GM12878 (cell line): ENCODE measurements at regions not wholly inside any gene's neighbourhood (a gene's known extent, or its start where the extent isn't known, plus 50 kb on each side); places are given as distances from the start of the nearest gene placed in this dataset.

Experiments used
- ATAC-seq: fragments of 200-7000 bp; cut with Tn5 transposase; 3 replicates; pipeline ENCODE4 v1.9.1; 2020; ENCODE audit warnings: mild to moderate bottlenecking, moderate library complexity
- BruUV-seq: library from RNA; stranded (reverse); fragments of 400-500 nt; replicated peaks from 2 replicates; lab custom pipeline; 2021; lab: Mats Ljungman, UMichigan
- CTCF ChIA-PET: fragments of 300-600 bp; sonication (Branson Sonifier 250); formaldehyde crosslinking; extraction: SDS; loops from one replicate; lab custom pipeline; 2021; ENCODE audit warnings: inconsistent platforms; lab: Yijun Ruan, JAX
- POLR2A ChIA-PET: fragments of 350-600 bp; formaldehyde crosslinking; extraction: SDS; loops from one replicate; lab custom pipeline; 2021; ENCODE audit warnings: inconsistent platforms; lab: Charles Lee
- RAD21 ChIA-PET: fragments of 300-600 bp; sonication (Branson Sonifier 250); formaldehyde crosslinking; loops from one replicate; lab custom pipeline; 2023; ENCODE audit warnings: antibody characterized with exemption; ENCODE audit not compliant: unreplicated experiment; lab: Charles Lee
- SMC1A ChIA-PET: fragments of 300-600 bp; sonication (Branson Sonifier 250); formaldehyde crosslinking; loops from one replicate; lab custom pipeline; 2023; ENCODE audit not compliant: unreplicated experiment, uncharacterized antibody; lab: Charles Lee
- DNase-seq: peaks from one replicate; pipeline ENCODE4 v3.0.0-alpha.2; 2011; ENCODE audit warnings: low read depth, low spot score
- FAIRE-seq: peaks from 3 replicates; lab custom pipeline; 2011; peaks lifted over from hg19 to GRCh38; lab: Jason Lieb, UNC
- H2AFZ ChIP-seq: 2 replicates; pipeline ENCODE4 v1.6.0; 2011; ENCODE audit warnings: low read depth, low read length, control low read depth; ENCODE audit not compliant: control insufficient read depth
- H3K27ac ChIP-seq: 2 replicates; pipeline ENCODE4 v1.5.1; 2011; ENCODE audit warnings: control low read depth; ENCODE audit not compliant: control insufficient read depth, insufficient read depth
- H3K27me3 ChIP-seq, 2 experiments: replicated peaks in 1 of 2; 2 replicates each; pipeline versions ENCODE4 v1.6.0 to v1.6.1; 2011; ENCODE audit warnings: low read length in 1 of 2; ENCODE audit not compliant: control insufficient read depth in 2 of 2, insufficient read depth in 2 of 2
- H3K36me3 ChIP-seq, 2 experiments: 2 replicates each; pipeline ENCODE4 v1.5.1; 2011; ENCODE audit warnings: low read length in 1 of 2; ENCODE audit not compliant: control insufficient read depth in 2 of 2, insufficient read depth in 2 of 2
- H3K4me1 ChIP-seq: 2 replicates; pipeline ENCODE4 v1.6.1; 2011; ENCODE audit warnings: mild to moderate bottlenecking, low read length, moderate library complexity, mixed read lengths; ENCODE audit not compliant: control insufficient read depth, insufficient read depth
- H3K4me2 ChIP-seq: 2 replicates; pipeline ENCODE4 v1.6.0; 2011; ENCODE audit warnings: control low read depth; ENCODE audit not compliant: control insufficient read depth, insufficient read depth
- H3K4me3 ChIP-seq: fragments of 200-600 bp; sonication (generic); 2 replicates; pipeline ENCODE4 v1.5.1; 2016
- H3K79me2 ChIP-seq: 2 replicates; pipeline ENCODE4 v1.6.0; 2011; ENCODE audit warnings: low read length; ENCODE audit not compliant: control insufficient read depth, insufficient read depth
- H3K9ac ChIP-seq: 2 replicates; pipeline ENCODE4 v1.8.0; 2011; ENCODE audit warnings: low read length, control low read depth, mixed read lengths; ENCODE audit not compliant: control insufficient read depth, insufficient read depth
- H3K9me3 ChIP-seq: replicated peaks from 3 replicates; pipeline ENCODE4 v1.5.1; 2011; ENCODE audit warnings: mild to moderate bottlenecking, low read length; ENCODE audit not compliant: control insufficient read depth, insufficient read depth
- H4K20me1 ChIP-seq: 2 replicates; pipeline ENCODE4 v1.6.0; 2011; ENCODE audit not compliant: control insufficient read depth, insufficient read depth
- CEBPZ ChIP-seq: fragments of 150-350 bp; IDR thresholded peaks from 2 replicates; pipeline ENCODE4 v1.6.1; 2016; ENCODE audit warnings: low read depth, low read length
- CHD4 ChIP-seq: fragments of 200-600 bp; sonication (generic); IDR thresholded peaks from 2 replicates; pipeline ENCODE4 v1.6.1; 2016; ENCODE audit warnings: mild to moderate bottlenecking
- HCFC1 ChIP-seq: fragments of 150-350 bp; IDR thresholded peaks from 2 replicates; pipeline ENCODE4 v1.6.1; 2014; ENCODE audit warnings: low read length
- KAT2A ChIP-seq: conservative IDR thresholded peaks from 2 replicates; pipeline ENCODE4 v1.6.1; 2011; ENCODE audit warnings: low read depth, low read length; ENCODE audit not compliant: control insufficient read depth
- NFXL1 ChIP-seq: fragments of 450-650 bp; IDR thresholded peaks from 2 replicates; pipeline ENCODE4 v1.6.1; 2017; ENCODE audit warnings: antibody characterized with exemption, mild to moderate bottlenecking, borderline replicate concordance
- NFYA ChIP-seq: IDR thresholded peaks from 2 replicates; pipeline ENCODE4 v1.6.1; 2011; ENCODE audit warnings: low read depth, mild to moderate bottlenecking, low read length, improper control_type of control experiment, borderline replicate concordance
- ZNF622 ChIP-seq: fragments of 450-650 bp; IDR thresholded peaks from 2 replicates; pipeline ENCODE4 v1.6.1; 2017; ENCODE audit warnings: mild to moderate bottlenecking, inconsistent platforms
- WGBS: methylation state at CpG from one replicate; pipeline ENCODE4 v1.1.6; 2016; ENCODE audit warnings: low lambda C conversion rate; ENCODE audit not compliant: insufficient replicate concordance, insufficient coverage; ENCODE audit errors: missing lambda C conversion rate; 5-methylcytosine and 5-hydroxymethylcytosine counted together
- in situ Hi-C: fragments of 300-500 bp; cut with MboI; formaldehyde crosslinking; loops from 9 replicates; pipeline ENCODE4 v1.14.3; 2018; ENCODE audit warnings: mixed read lengths
- intact Hi-C: fragments of 100-400 bp; cut with micrococcal nuclease; formaldehyde crosslinking; loops from one replicate; pipeline ENCODE4 v1.14.2; 2022; ENCODE audit not compliant: unreplicated experiment
- TF ChIP-seq, protein P1 (sequence below): IDR thresholded peaks from 2 replicates; pipeline ENCODE4 v1.6.1; 2012; ENCODE audit warnings: low read depth, low read length, improper control_type of control experiment
- TF ChIP-seq, protein P2 (sequence below): IDR thresholded peaks from 2 replicates; pipeline ENCODE4 v1.6.1; 2011; ENCODE audit warnings: mild to moderate bottlenecking, low read depth, low read length, moderate library complexity; ENCODE audit not compliant: insufficient replicate concordance

- SMC1A ChIA-PET, result interaction anchor here (1.1 kb wide), 1 partner anchor 56 kb away, joined by 3 read pairs; no protein-coding TSS in a partner anchor
- H3K4me1 ChIP-seq, result no peaks in the 10 kb centered on the region
- intact Hi-C loops (no loop called here), in situ Hi-C loops (no loop called here)
- DNase-seq (no peak), FAIRE-seq (no peak), ATAC-seq (no peak)
- 81% methylated on average over 4 of the region's 4 CpGs for WGBS
- H3K27ac ChIP-seq, result no peak overlapping the region
- H4K20me1 ChIP-seq, result no peaks in the 10 kb centered on the region
- POLR2A ChIA-PET, result no interaction called here
- H2AFZ ChIP-seq, result no peak overlapping the region
- no peaks in the 10 kb centered on the region for H3K36me3 ChIP-seq
- H3K9ac ChIP-seq, result no peak overlapping the region
- TF ChIP-seq KAT2A, result no peak
- no peak for TF ChIP-seq NFXL1
- TF ChIP-seq, protein P1, sequence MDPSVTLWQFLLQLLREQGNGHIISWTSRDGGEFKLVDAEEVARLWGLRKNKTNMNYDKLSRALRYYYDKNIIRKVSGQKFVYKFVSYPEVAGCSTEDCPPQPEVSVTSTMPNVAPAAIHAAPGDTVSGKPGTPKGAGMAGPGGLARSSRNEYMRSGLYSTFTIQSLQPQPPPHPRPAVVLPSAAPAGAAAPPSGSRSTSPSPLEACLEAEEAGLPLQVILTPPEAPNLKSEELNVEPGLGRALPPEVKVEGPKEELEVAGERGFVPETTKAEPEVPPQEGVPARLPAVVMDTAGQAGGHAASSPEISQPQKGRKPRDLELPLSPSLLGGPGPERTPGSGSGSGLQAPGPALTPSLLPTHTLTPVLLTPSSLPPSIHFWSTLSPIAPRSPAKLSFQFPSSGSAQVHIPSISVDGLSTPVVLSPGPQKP, result no peak
- no peak for TF ChIP-seq NFYA
- no peaks in the 10 kb centered on the region; the same call in 2 of the 3 replicates for H3K9me3 ChIP-seq
- H3K4me3 ChIP-seq, result no peak overlapping the region
- H3K79me2 ChIP-seq, result no peaks in the 10 kb centered on the region
- H3K4me2 ChIP-seq, result no peak overlapping the region
- H3K27me3 ChIP-seq, result no peaks in the 10 kb centered on the region
- no TSS peak for BruUV-seq
- CTCF ChIA-PET, result no interaction called here
- RAD21 ChIA-PET, result no interaction called here
Observed at GRCh38 chr2:12350821-12351220, 365.9 kb upstream of the TRIB2 start.

- Histone ChIP-seq H3K79me2 (no peaks in the 10 kb centered on the region), H3K4me3 (no peak overlapping the region), H3K9me3 (no peaks in the 10 kb centered on the region; the same call in 2 of the 3 replicates), H3K4me2 (no peak overlapping the region), H3K27me3 (no peaks in the 10 kb centered on the region), H4K20me1 (no peaks in the 10 kb centered on the region), H2AFZ (no peak overlapping the region), H3K36me3 (no peaks in the 10 kb centered on the region), H3K9ac (no peak overlapping the region), H3K4me1 (no peaks in the 10 kb centered on the region), H3K27ac (no peak overlapping the region)
- DNase-seq (no peak), FAIRE-seq (no peak), ATAC-seq (no peak)
- in situ Hi-C loops, result no loop called here
- WGBS, result 80% methylated on average over 1 of the region's 1 CpG
- POLR2A ChIA-PET, result no interaction called here
- CTCF ChIA-PET, result no interaction called here
- intact Hi-C loops, result no loop called here
- RAD21 ChIA-PET, result no interaction called here
- SMC1A ChIA-PET, result interaction anchor here (0.9 to 1.6 kb wide), 2 partner anchors 13 to 487 kb away, joined by 3 to 4 read pairs; no protein-coding TSS in a partner anchor
- BruUV-seq, result no TSS peak
- TF ChIP-seq CEBPZ, result no peak
- no peak for TF ChIP-seq ZNF622
- no peak for TF ChIP-seq CHD4
- no peak for TF ChIP-seq HCFC1
- TF ChIP-seq, protein P2, sequence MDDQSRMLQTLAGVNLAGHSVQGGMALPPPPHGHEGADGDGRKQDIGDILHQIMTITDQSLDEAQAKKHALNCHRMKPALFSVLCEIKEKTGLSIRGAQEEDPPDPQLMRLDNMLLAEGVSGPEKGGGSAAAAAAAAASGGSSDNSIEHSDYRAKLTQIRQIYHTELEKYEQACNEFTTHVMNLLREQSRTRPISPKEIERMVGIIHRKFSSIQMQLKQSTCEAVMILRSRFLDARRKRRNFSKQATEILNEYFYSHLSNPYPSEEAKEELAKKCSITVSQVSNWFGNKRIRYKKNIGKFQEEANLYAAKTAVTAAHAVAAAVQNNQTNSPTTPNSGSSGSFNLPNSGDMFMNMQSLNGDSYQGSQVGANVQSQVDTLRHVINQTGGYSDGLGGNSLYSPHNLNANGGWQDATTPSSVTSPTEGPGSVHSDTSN, result no peak
Observed at GRCh38 chr2:12352889-12353288, 363.8 kb upstream of the TRIB2 start.
